WTC11 (cell line): ENCODE measurements at regions not wholly inside any gene's neighbourhood (a gene's known extent, or its start where the extent isn't known, plus 50 kb on each side); places are given as distances from the start of the nearest gene placed in this dataset.

Experiments used
- CTCF ChIP-seq: fragments of 200-600 bp; IDR thresholded peaks from 2 replicates; pipeline ENCODE4 v1.8.0; 2022; ENCODE audit warnings: antibody characterized with exemption
- GABPB1 ChIP-seq: sonication (generic); formaldehyde crosslinking; IDR thresholded peaks from 2 replicates; pipeline ENCODE4 v1.8.1; 2023; ENCODE audit warnings: mild to moderate bottlenecking, missing genetic modification reagents
- NR3C1 ChIP-seq: sonication (generic); formaldehyde crosslinking; conservative IDR thresholded peaks from 2 replicates; pipeline ENCODE4 v1.8.1; 2023; ENCODE audit warnings: low read depth, mild to moderate bottlenecking, missing genetic modification reagents
- ZNF232 ChIP-seq: sonication (generic); formaldehyde crosslinking; IDR thresholded peaks from 2 replicates; pipeline ENCODE4 v1.8.0; 2022; ENCODE audit warnings: mild to moderate bottlenecking, missing genetic modification reagents
- ZSCAN18 ChIP-seq: fragments of 250-450 bp; sonication (Bioruptor Pico); IDR thresholded peaks from 2 replicates; pipeline ENCODE4 v2.1.2; 2022; ENCODE audit warnings: mild to moderate bottlenecking, moderate library complexity

- TF ChIP-seq ZSCAN18 (CRISPR knock-in tag), result no peak
- TF ChIP-seq GABPB1 (CRISPR knock-in tag), result no peak
- no peak for TF ChIP-seq CTCF
- TF ChIP-seq NR3C1 (CRISPR knock-in tag), result no peak
- no peak for TF ChIP-seq ZNF232
Observed at GRCh38 chr16:60346256-60346655, 1612.1 kb upstream of the GOT2 start.
